Smooth muscle cell (in vitro differentiated cells): ENCODE measurements at regions not wholly inside any gene's neighbourhood (a gene's known extent, or its start where the extent isn't known, plus 50 kb on each side); places are given as distances from the start of the nearest gene placed in this dataset.

Experiments used
- DNase-seq: peaks from one replicate; lab custom pipeline; 2025; ENCODE audit not compliant: unreplicated experiment; lab: John Stamatoyannopoulos, UW
- H2AFZ ChIP-seq: fragments of 200-600 bp; sonication (generic); 2 replicates; pipeline ENCODE4 v1.6.0; 2016; ENCODE audit warnings: antibody characterized with exemption, low read depth, mild to moderate bottlenecking
- H3F3A ChIP-seq: fragments of 200-600 bp; sonication (generic); 2 replicates; pipeline ENCODE4 v1.6.0; 2017; ENCODE audit warnings: antibody characterized with exemption, low read depth
- H3K27ac ChIP-seq: fragments of 200-600 bp; sonication (generic); 2 replicates; pipeline ENCODE4 v1.5.1; 2016; ENCODE audit warnings: low read depth, mild to moderate bottlenecking
- H3K27me3 ChIP-seq: fragments of 200-600 bp; sonication (generic); 2 replicates; pipeline ENCODE4 v1.6.1; 2016; ENCODE audit warnings: low read depth, mild to moderate bottlenecking
- H3K36me3 ChIP-seq: fragments of 200-600 bp; sonication (generic); 2 replicates; pipeline ENCODE4 v1.5.1; 2016; ENCODE audit warnings: low read depth
- H3K4me1 ChIP-seq: fragments of 200-600 bp; sonication (generic); 2 replicates; pipeline ENCODE4 v1.5.1; 2016; ENCODE audit warnings: low read depth
- H3K4me2 ChIP-seq: fragments of 200-600 bp; sonication (generic); 2 replicates; pipeline ENCODE4 v1.6.0; 2016; ENCODE audit warnings: mild to moderate bottlenecking
- H3K4me3 ChIP-seq: fragments of 200-600 bp; sonication (generic); 2 replicates; pipeline ENCODE4 v1.5.1; 2016; ENCODE audit warnings: mild to moderate bottlenecking
- H3K79me2 ChIP-seq: fragments of 200-600 bp; sonication (generic); 2 replicates; pipeline ENCODE4 v1.6.0; 2016; ENCODE audit warnings: low read depth, mild to moderate bottlenecking
- H3K9ac ChIP-seq: fragments of 200-600 bp; sonication (generic); 2 replicates; pipeline ENCODE4 v1.6.0; 2016; ENCODE audit warnings: low read depth
- H3K9me3 ChIP-seq: fragments of 200-600 bp; sonication (generic); replicated peaks from 2 replicates; pipeline ENCODE4 v1.5.1; 2016; ENCODE audit warnings: low read depth
- H4K20me1 ChIP-seq: fragments of 200-600 bp; sonication (generic); 2 replicates; pipeline ENCODE4 v1.6.0; 2016; ENCODE audit warnings: low read depth
- CTCF ChIP-seq: fragments of 200-600 bp; sonication (generic); IDR thresholded peaks from 2 replicates; pipeline ENCODE4 v1.5.1; 2017; ENCODE audit warnings: borderline replicate concordance, mild to moderate bottlenecking, antibody characterized with exemption; ENCODE audit not compliant: insufficient read depth, poor library complexity, severe bottlenecking
- WGBS: methylation state at CpG from one replicate; pipeline ENCODE4 v1.1.7; 2016; ENCODE audit warnings: low lambda C conversion rate; 5-methylcytosine and 5-hydroxymethylcytosine counted together

- H3K9ac ChIP-seq: no peak overlapping the region
- no peak overlapping the region for H3K4me2 ChIP-seq
- no peaks in the 10 kb centered on the region for H4K20me1 ChIP-seq
- H3K27ac ChIP-seq: peak overlapping the region; percentile 68
- no peak overlapping the region for H2AFZ ChIP-seq
- no peaks in the 10 kb centered on the region for H3K9me3 ChIP-seq
- no peaks in the 10 kb centered on the region for H3K4me1 ChIP-seq
- TF ChIP-seq CTCF: no peak
- H3K36me3 ChIP-seq: no peaks in the 10 kb centered on the region
- 22% methylated on average over 5 of the region's 5 CpGs for WGBS
- no peaks in the 10 kb centered on the region for H3K27me3 ChIP-seq
- no peak for DNase-seq
- H3K79me2 ChIP-seq: no peaks in the 10 kb centered on the region
- peaks cover 11% of the 10 kb centered on the region for H3F3A ChIP-seq
- H3K4me3 ChIP-seq: no peak overlapping the region
Observed at GRCh38 chr15:68497206-68497910, 65.4 kb upstream of the ITGA11 start.

DNA sequence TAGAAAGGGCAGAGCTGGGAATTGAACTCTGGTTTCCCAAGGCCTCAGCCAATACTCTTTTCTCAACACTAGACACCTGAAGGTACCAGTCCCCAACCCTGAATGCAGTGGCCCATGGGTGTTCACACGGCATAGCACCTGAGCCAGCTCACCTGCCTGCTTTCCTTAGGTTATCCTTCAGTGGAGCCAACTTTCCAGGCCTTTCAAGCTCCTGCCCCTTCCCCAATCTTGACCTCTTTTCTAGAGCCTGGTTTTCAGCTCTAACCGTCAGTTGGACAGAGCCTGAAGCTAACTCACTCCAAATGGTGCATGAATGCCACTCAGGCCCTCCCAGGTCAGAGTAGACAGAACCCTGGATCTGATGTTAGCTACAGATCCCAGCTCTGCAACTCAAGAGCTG lies 66.1 kb upstream of the ITGA11 start:
- no peak overlapping the region for H3K4me3 ChIP-seq
- no peaks in the 10 kb centered on the region for H3K9me3 ChIP-seq
- WGBS: 95% methylated on average over 2 of the region's 2 CpGs
- H3K4me1 ChIP-seq: no peaks in the 10 kb centered on the region
- no peak for TF ChIP-seq CTCF
- no peak for DNase-seq
- H3F3A ChIP-seq: peaks cover 11% of the 10 kb centered on the region
- H4K20me1 ChIP-seq: no peaks in the 10 kb centered on the region
- no peaks in the 10 kb centered on the region for H3K79me2 ChIP-seq
- no peak overlapping the region for H3K4me2 ChIP-seq
- H3K36me3 ChIP-seq: no peaks in the 10 kb centered on the region
- no peak overlapping the region for H3K27ac ChIP-seq
- no peak overlapping the region for H3K9ac ChIP-seq
- no peaks in the 10 kb centered on the region for H3K27me3 ChIP-seq
- no peak overlapping the region for H2AFZ ChIP-seq

- Histone ChIP-seq H2AFZ (no peak overlapping the region), H3F3A (peaks cover 11% of the 10 kb centered on the region), H3K27ac (no peak overlapping the region), H3K9me3 (no peaks in the 10 kb centered on the region), H3K4me3 (no peak overlapping the region), H3K4me2 (no peak overlapping the region), H3K27me3 (no peaks in the 10 kb centered on the region), H3K79me2 (no peaks in the 10 kb centered on the region), H3K36me3 (no peaks in the 10 kb centered on the region), H3K9ac (no peak overlapping the region), H4K20me1 (no peaks in the 10 kb centered on the region), H3K4me1 (peaks cover 4% of the 10 kb centered on the region)
- TF ChIP-seq CTCF: no peak
- DNase-seq: no peak
- 47% methylated on average over 5 of the region's 5 CpGs for WGBS
Observed at GRCh38 chr15:68499620-68500312, 67.8 kb upstream of the ITGA11 start.
